ENCODE measurements at regions not wholly inside any gene's neighbourhood (a gene's known extent, or its start where the extent isn't known, plus 50 kb on each side); places are given as distances from the start of the nearest gene placed in this dataset.
"Not testable (repeated sequence)": the region's sequence is repeated elsewhere in the genome, so short reads cannot be mapped to it uniquely, and the experiment has no call there.

- TF ChIP-seq, protein P1, sequence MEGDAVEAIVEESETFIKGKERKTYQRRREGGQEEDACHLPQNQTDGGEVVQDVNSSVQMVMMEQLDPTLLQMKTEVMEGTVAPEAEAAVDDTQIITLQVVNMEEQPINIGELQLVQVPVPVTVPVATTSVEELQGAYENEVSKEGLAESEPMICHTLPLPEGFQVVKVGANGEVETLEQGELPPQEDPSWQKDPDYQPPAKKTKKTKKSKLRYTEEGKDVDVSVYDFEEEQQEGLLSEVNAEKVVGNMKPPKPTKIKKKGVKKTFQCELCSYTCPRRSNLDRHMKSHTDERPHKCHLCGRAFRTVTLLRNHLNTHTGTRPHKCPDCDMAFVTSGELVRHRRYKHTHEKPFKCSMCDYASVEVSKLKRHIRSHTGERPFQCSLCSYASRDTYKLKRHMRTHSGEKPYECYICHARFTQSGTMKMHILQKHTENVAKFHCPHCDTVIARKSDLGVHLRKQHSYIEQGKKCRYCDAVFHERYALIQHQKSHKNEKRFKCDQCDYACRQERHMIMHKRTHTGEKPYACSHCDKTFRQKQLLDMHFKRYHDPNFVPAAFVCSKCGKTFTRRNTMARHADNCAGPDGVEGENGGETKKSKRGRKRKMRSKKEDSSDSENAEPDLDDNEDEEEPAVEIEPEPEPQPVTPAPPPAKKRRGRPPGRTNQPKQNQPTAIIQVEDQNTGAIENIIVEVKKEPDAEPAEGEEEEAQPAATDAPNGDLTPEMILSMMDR (conservative IDR thresholded peaks at IDR 0.05) = no peak
- Mint-ChIP-seq H3K4me3 (no peak overlapping the region), H3K27ac (no peak overlapping the region), H3K27me3 (peaks cover 25% of the 10 kb centered on the region), H3K36me3 (no peaks in the 10 kb centered on the region), H3K4me1 (ENCODE audit: unreplicated experiment) (no peaks in the 10 kb centered on the region), H3K9me3 (no peaks in the 10 kb centered on the region)
- peak; percentile 60 for DNase-seq (ENCODE audit: extremely low spot score, unreplicated experiment)
These were observed 115.8 kb upstream of the SPACA7 start for GRCh38 chr13:112260108-112261055.

GRCh38 chr13:112261924-112262323 lies 114.2 kb upstream of the SPACA7 start:
- Mint-ChIP-seq H3K4me3 (no peak overlapping the region), H3K27me3 (peaks cover 33% of the 10 kb centered on the region)

DNA sequence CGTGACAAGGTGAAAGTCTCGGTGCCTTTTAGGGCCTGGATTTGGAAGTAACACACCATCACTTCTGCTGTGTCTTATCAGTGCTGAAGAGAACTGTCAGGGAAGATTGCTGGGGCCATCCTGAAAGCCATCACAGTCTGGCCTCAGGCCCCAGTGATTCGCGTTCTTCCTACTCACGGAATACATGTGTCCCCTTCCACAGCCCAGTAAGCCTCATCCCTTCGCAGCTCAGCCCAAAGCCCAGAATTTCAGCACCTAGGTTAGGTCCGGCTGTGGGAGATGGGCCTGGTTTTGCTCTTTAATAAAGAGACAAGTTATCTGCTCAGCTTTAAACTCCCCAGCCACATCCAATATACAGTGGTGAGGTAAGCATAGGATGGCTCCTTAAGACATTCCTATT lies 113.0 kb upstream of the SPACA7 start:
- Mint-ChIP-seq H3K9me3 (no peaks in the 10 kb centered on the region), H3K27me3 (peaks cover 39% of the 10 kb centered on the region), H3K4me1 (ENCODE audit: unreplicated experiment) (no peaks in the 10 kb centered on the region), H3K4me3 (no peak overlapping the region), H3K36me3 (no peaks in the 10 kb centered on the region), H3K27ac (no peak overlapping the region)
- TF ChIP-seq, protein P1 (conservative IDR thresholded peaks at IDR 0.05) = no peak
- DNase-seq (ENCODE audit: extremely low spot score, unreplicated experiment) = no peak

More at GRCh38 chr13:112261924-112262323, 114.2 kb upstream of the SPACA7 start:
- no peaks in the 10 kb centered on the region for H3K4me1 Mint-ChIP-seq (ENCODE audit: unreplicated experiment)
- H3K36me3 Mint-ChIP-seq = no peaks in the 10 kb centered on the region
- H3K9me3 Mint-ChIP-seq = no peaks in the 10 kb centered on the region
- TF ChIP-seq, protein P1 (conservative IDR thresholded peaks at IDR 0.05) = no peak
- DNase-seq (ENCODE audit: extremely low spot score, unreplicated experiment) = no peak
- H3K27ac Mint-ChIP-seq = no peak overlapping the region

GRCh38 chr13:112267660-112268059 lies 108.5 kb upstream of the SPACA7 start:
- H3K27me3 Mint-ChIP-seq = peaks cover 33% of the 10 kb centered on the region
- no peaks in the 10 kb centered on the region for H3K36me3 Mint-ChIP-seq
- H3K4me1 Mint-ChIP-seq (ENCODE audit: unreplicated experiment) = no peaks in the 10 kb centered on the region
- no peaks in the 10 kb centered on the region for H3K9me3 Mint-ChIP-seq
- no peak overlapping the region for H3K27ac Mint-ChIP-seq
- TF ChIP-seq, protein P1 (conservative IDR thresholded peaks at IDR 0.05) = no peak
- no peak overlapping the region for H3K4me3 Mint-ChIP-seq
- no peak for DNase-seq (ENCODE audit: extremely low spot score, unreplicated experiment)

DNA sequence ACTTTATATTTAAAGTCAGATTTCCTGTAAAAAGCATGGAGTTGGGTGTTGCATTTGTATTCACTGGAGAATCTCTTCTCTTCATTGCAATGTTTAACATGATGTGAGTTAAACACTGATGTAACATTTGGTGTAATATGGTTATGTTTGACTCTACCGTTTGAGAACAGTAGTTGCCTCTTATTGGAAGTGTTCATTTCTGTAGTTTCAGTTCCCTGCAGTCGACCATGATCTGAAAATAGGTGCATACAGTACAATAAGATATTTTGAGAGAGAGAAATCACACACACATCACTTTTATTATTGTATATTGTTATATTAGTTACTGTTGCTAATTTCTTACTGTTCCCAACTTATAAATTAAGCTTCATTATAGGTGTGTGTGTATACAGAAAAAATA lies 105.2 kb upstream of the SPACA7 start:
- Mint-ChIP-seq H3K9me3 (no peaks in the 10 kb centered on the region), H3K27ac (no peak overlapping the region), H3K4me3 (no peak overlapping the region), H3K36me3 (no peaks in the 10 kb centered on the region), H3K27me3 (peaks cover 36% of the 10 kb centered on the region), H3K4me1 (ENCODE audit: unreplicated experiment) (no peaks in the 10 kb centered on the region)
- TF ChIP-seq, protein P1 (conservative IDR thresholded peaks at IDR 0.05) = no peak
- no peak for DNase-seq (ENCODE audit: extremely low spot score, unreplicated experiment)

GRCh38 chr13:112286733-112287132 lies 89.4 kb upstream of the SPACA7 start:
- not testable (repeated sequence) for H3K27me3 Mint-ChIP-seq; H3K4me3 Mint-ChIP-seq; H3K36me3 Mint-ChIP-seq; H3K9me3 Mint-ChIP-seq; H3K27ac Mint-ChIP-seq; H3K4me1 Mint-ChIP-seq (ENCODE audit: unreplicated experiment); DNase-seq (ENCODE audit: extremely low spot score, unreplicated experiment)

Data from type B pancreatic cell (in vitro differentiated cells).